Sigmoid colon (tissue), 4 donors: ENCODE measurements at regions not wholly inside any gene's neighbourhood (a gene's known extent, or its start where the extent isn't known, plus 50 kb on each side); places are given as distances from the start of the nearest gene placed in this dataset.

Experiments
- POLR2A ChIP-seq, 2 donors: fragments of 450-650 bp; IDR thresholded peaks; one replicate each; pipeline ENCODE4 v1.6.1; 2016; ENCODE audit warnings: antibody characterized with exemption in 2 of 2, mild to moderate bottlenecking in 2 of 2, moderate library complexity in 2 of 2
- POLR2AphosphoS5 ChIP-seq, 4 donors: sonication (generic); formaldehyde crosslinking; IDR thresholded peaks; one replicate each; pipeline ENCODE4 v1.6.1; 2017; ENCODE audit warnings: antibody characterized with exemption in 4 of 4
- TF ChIP-seq, protein P1 (sequence below), 4 experiments: fragments of 450-650 bp in 3 of 4; fragments of 200-600 bp in 1 of 4; IDR thresholded peaks; one replicate each; pipeline ENCODE4 v1.5.1; 2016 to 2019; ENCODE audit warnings: antibody characterized with exemption in 4 of 4, mild to moderate bottlenecking in 3 of 4, moderate library complexity in 2 of 4

DNA sequence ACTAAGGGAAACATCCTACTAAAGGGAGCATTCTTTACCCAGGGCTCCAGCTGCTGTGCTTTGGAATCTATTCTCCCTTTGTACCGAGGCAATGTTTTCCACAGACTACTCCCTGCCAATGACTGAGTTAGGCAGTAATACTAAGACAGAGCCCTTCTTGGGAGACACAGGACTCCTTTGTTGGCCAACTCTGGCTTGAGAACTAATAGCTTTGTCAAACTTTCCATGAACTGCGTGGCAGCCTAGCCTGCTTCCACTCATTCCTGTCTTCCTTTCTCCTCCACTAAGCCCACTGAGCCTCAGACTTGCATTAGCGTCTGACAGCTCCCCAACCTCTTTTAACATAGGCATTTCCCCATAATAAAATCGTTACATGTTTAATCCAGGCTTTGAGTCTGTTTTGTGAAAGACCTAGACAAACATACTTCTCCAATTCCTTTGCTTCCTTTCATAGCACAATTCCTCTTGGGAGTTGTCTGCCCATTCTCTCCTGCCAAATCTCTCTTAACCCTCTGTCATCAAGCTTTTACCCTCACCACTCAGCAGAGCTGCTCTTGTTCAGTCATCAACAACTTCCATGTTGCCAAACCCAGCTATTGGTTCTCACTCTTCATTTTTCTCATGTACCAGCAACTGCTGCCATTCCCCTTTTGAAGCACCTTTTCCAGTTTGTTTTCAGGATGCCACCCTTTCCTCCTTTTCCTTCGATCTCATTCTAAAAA, 300.3 kb upstream of the IGFBP7 start:
- TF ChIP-seq, protein P1, sequence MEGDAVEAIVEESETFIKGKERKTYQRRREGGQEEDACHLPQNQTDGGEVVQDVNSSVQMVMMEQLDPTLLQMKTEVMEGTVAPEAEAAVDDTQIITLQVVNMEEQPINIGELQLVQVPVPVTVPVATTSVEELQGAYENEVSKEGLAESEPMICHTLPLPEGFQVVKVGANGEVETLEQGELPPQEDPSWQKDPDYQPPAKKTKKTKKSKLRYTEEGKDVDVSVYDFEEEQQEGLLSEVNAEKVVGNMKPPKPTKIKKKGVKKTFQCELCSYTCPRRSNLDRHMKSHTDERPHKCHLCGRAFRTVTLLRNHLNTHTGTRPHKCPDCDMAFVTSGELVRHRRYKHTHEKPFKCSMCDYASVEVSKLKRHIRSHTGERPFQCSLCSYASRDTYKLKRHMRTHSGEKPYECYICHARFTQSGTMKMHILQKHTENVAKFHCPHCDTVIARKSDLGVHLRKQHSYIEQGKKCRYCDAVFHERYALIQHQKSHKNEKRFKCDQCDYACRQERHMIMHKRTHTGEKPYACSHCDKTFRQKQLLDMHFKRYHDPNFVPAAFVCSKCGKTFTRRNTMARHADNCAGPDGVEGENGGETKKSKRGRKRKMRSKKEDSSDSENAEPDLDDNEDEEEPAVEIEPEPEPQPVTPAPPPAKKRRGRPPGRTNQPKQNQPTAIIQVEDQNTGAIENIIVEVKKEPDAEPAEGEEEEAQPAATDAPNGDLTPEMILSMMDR (IDR thresholded peaks at IDR 0.05), result no peak
- peak in 2 of 4 donors; percentile 8 to 17 for TF ChIP-seq POLR2AphosphoS5 (IDR thresholded peaks at IDR 0.05)
- TF ChIP-seq POLR2A (IDR thresholded peaks at IDR 0.05), result no peak
